Right ventricle myocardium inferior (tissue), 1 donor: ENCODE measurements at regions not wholly inside any gene's neighbourhood (a gene's known extent, or its start where the extent isn't known, plus 50 kb on each side); places are given as distances from the start of the nearest gene placed in this dataset.

Source experiments
- ATAC-seq: fragments of 200-7000 bp; cut with Tn5 transposase; one replicate; pipeline ENCODE4 v1.9.1; 2020; ENCODE audit warnings: mild to moderate bottlenecking, moderate library complexity
- DNase-seq: peaks from one replicate; pipeline ENCODE4 v3.0.0; 2021; ENCODE audit errors: missing footprints
- intact Hi-C: fragments of 100-400 bp; cut with DNase I; formaldehyde crosslinking; loops from one replicate; pipeline ENCODE4 v1.11.0; 2022
- donor health status: DM: no; HTN: yes; CAD: no; lungs with severe emphysema.

- intact Hi-C loops = no loop called here
- ATAC-seq (no peak), DNase-seq (no peak)
Observed at GRCh38 chr13:79011179-79011578, 352.2 kb upstream of the OBI1 start.

DNA sequence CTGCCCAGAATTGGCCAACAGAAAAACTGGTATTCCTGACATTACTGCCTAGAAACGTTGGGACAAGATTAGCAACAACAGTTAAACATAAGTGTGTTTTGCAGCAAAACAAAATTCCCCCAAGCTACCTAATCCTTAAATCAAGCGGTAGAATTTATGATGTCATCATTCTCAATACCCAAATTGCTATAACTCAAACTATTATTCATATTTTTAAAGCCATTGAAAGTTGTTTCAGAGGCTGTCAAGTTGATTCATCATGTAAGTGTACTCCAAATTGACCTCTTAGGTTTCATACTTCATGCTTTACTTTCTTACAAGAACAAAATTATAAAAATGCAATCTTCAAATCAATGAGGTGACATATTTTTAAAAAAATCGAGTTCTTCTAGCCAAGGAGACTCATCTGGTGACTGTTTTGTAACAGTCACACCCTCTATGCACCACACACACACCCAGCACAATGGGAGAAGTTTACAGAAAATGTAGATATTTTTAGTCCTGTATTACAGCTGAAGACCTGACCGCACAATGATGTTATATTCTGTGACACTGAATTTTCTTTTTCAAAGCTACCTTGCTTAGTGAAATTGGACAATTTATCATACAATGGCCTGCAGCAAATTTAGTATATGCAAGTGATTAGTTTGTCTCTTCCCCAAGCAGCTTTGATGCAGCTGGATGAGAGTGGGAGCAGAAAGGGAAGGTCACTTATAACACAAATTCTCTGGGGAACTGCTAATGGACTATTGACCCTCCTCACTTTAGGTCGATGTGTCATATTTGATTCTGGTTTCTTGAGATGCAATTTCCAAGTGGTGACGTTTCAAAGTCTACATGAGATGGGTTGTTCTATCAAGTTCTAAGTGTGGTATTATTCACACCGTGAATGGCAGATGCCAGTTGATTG, 345.3 kb upstream of the OBI1 start:
- intact Hi-C loops = no loop called here
- ATAC-seq = no peak
- DNase-seq = no peak

DNA sequence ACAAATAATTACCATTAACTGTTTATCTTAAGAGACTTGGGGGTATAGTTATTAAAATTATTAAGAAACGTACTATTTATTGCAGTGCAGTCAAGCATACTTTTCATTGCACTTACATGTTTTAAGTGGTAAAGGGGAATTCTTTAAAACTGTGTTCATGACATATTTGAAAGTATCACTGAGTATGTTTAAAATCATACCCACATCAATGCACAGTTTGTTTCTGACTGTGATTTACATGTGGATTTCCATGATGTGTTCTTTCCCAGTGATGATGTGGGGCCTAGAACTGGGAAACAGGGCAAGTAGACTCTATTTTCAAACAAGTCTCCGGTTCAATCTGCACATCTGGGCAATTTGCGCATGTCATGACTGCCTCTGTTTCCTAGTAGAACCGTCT, 340.5 kb upstream of the OBI1 start:
- DNase-seq (no peak), ATAC-seq (no peak)
- intact Hi-C loops = no loop called here

GRCh38 chr13:78998630-78999315, 339.8 kb upstream of the OBI1 start:
- ATAC-seq (no peak), DNase-seq (no peak)
- intact Hi-C loops = no loop called here

GRCh38 chr13:78997902-78998629, 339.1 kb upstream of the OBI1 start:
- intact Hi-C loops = no loop called here
- ATAC-seq (no peak), DNase-seq (no peak)

GRCh38 chr13:78993792-78994191, 334.8 kb upstream of the OBI1 start:
- ATAC-seq (no peak), DNase-seq (no peak)
- intact Hi-C loops = no loop called here

- DNase-seq = no peak
- intact Hi-C loops = no loop called here
- no peak for ATAC-seq
Observed at GRCh38 chr13:78981913-78982312, 323.0 kb upstream of the OBI1 start.

DNA sequence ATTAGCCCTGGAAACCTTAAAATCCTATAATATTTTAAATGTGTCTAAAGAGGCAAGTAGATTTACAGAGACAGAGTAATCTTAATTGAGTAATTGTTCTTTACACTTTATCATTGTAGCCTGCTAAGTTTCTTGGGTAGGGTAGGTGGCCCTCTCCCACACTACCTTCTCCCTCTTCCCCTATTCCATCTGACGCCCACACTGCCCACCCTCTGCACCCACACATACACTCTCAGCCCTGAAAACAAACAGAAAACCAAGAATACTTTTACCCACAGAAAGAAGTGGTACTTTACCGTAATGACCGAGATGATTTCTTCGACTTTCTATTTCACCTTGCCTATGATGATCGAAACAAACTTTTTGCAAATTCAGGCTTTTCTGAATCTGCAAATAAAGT, 320.4 kb upstream of the OBI1 start:
- DNase-seq (no peak), ATAC-seq (no peak)
- intact Hi-C loops = loop anchor here (5.0 kb wide), 3 partner anchors 662 to 842 kb away; no protein-coding TSS in a partner anchor

DNA sequence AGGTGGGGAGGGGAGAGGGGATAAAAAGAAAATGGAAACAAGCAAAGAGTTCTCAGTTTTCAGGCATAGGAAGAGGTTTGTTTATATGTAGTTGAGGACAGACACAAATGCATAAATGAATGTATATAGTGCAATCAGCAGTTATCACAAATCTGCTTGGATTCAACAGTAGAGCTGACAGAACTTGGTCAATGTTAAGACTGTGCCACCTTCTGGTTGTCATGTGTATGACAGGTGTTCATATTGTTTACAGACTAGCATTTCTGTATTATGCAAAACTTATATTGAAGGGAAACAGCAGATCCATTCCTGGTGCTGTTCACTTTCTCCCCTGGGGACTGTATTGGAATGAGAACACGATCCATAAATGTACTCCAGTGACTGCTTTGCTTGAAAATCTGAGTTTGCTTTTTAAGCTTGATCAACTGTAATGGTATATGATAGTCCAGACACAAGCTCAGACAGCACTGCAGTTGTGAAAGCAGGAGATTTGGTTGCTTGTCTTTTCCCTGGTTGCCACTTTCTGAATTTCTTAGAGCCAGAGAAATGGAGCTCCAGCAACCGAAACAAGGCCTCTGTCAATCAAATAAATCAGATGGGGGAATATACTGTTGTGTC, 319.5 kb upstream of the OBI1 start:
- intact Hi-C loops = loop anchor here (5.0 kb wide), 3 partner anchors 661 to 841 kb away; no protein-coding TSS in a partner anchor
- DNase-seq (no peak), ATAC-seq (no peak)

GRCh38 chr13:78977311-78977710, 318.4 kb upstream of the OBI1 start:
- DNase-seq = no peak
- no peak for ATAC-seq
- intact Hi-C loops = loop anchor here (5.0 kb wide), 3 partner anchors 660 to 840 kb away; no protein-coding TSS in a partner anchor

- no peak for ATAC-seq
- DNase-seq = no peak
- intact Hi-C loops = loop anchor here (5.0 kb wide), 3 partner anchors 659 to 839 kb away; no protein-coding TSS in a partner anchor
Observed at GRCh38 chr13:78976696-78977095, 317.7 kb upstream of the OBI1 start.

GRCh38 chr13:78972561-78972960, 313.6 kb upstream of the OBI1 start:
- intact Hi-C loops = no loop called here
- DNase-seq (no peak), ATAC-seq (no peak)

DNA sequence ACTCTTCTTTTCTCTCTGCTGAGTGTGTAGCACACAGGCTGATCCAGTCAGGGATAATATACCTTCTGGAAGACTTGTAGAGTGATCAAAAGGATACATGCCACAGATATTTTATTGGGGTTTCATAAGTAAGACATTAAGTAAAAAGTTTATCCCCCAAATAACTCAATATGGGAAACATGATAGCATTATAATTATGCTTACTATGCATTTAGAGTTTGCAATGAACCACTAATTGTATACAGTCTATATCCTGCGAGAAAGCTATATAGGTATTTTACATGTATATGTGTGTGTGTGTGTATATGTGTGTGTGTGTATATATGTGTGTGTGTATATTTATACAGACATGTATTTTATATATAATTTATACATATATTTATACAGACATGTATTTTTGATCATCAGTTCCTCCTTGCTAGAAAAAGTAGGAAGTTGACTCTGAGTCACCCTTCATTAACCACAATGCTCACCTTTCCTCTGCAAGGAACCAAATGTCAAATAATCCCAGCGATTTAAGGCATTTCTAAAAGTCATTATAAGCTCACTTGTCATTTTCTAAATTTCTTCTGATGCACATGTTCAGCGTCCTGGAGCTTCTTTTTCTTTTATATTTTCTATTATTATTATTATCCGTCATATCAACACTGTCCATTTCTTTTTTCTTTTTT, 312.5 kb upstream of the OBI1 start:
- DNase-seq (no peak), ATAC-seq (no peak)
- intact Hi-C loops = no loop called here

DNA sequence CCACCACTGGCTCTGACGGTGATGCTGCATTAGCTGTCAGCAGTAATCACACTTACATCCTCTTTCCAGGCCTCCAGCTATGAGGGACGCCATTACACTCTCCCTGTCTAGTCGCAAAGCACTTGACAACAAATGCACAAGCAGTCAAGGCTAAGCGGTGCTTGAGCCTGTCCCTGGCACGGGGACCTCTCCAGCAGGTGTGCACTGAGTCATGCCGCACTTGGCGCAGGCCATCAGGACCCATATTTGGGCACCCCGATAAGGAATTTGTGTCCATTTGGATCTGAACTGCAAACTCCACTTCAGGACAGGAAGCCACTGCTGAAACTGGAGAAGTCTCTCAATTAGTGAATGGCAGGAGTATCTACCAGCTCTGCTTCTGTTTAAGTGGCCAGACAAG, 301.9 kb upstream of the OBI1 start:
- intact Hi-C loops = no loop called here
- DNase-seq (no peak), ATAC-seq (no peak)

- intact Hi-C loops = no loop called here
- DNase-seq (no peak), ATAC-seq (no peak)
Observed at GRCh38 chr13:78958006-78958405, 299.1 kb upstream of the OBI1 start.

DNA sequence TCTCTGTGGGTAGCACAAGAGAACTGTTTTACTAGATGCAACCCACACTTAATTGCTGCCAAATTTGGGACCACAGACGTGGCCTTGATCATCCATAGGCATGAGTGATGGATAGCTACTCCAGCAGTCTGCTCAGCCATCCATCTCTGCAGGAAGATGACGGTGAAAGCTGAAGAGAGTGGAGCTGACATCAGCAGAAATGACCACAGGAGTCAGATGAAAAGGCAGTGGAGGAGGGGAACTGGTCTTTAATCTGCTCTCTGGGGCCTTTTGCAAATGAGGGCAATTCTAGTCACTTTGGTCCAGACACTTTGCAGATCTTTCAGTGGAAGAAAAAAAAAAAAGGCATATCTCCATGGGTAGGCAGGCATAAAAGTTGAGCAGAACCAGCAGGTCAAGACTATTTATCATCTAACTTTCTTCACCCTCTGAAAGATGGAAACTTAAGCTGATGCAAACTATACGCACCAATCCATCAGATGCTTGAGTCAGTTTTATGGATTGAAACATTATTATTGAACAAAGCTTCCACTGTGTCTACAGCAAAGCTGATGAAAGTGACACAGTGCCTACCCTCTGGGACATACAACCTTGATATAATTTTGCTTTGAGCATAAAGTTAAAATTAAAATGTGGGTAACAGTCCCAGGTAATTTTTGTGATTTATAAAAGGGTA, 281.6 kb upstream of the OBI1 start:
- intact Hi-C loops = no loop called here
- DNase-seq (no peak), ATAC-seq (no peak)

- intact Hi-C loops = no loop called here
- DNase-seq = no peak
Observed at GRCh38 chr13:78934336-78934735, 275.4 kb upstream of the OBI1 start.

DNA sequence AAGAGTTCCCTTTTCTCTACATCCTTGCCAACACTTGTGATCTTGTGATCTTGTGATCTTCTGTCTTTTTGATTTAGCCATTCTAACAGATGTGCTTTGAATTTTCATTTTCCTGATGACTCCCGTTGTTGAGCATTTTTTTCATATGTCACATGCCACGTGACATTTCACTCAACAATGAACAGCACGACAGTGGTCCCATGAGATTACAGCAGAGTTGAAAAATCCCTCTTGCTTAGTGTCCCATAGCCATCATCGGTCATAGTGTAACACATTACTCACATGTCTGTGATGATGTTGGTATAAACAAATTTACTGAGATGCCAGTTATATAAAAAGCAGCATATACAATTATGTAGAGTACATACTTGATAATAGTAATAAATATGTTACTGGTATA, 256.1 kb upstream of the OBI1 start:
- DNase-seq (no peak), ATAC-seq (no peak)
- intact Hi-C loops = no loop called here

More at GRCh38 chr13:78934336-78934735, 275.4 kb upstream of the OBI1 start:
- ATAC-seq = no peak
